ENCODE measurements at regions not wholly inside any gene's neighbourhood (a gene's known extent, or its start where the extent isn't known, plus 50 kb on each side); places are given as distances from the start of the nearest gene placed in this dataset.

GRCh38 chr20:2227861-2228260 lies 67.9 kb upstream of the TGM3 start:
- Histone ChIP-seq H3K9me1 (ENCODE audit: control insufficient read depth, extremely low read depth, insufficient read depth, low read length) (no peaks in the 10 kb centered on the region), H3K27me3 (ENCODE audit: control insufficient read depth, extremely low read depth, insufficient read depth, low read length) (no peaks in the 10 kb centered on the region), H3K9ac (ENCODE audit: control insufficient read depth, extremely low read depth, insufficient read depth, low read length) (no peak overlapping the region), H3K9me3 (ENCODE audit: control insufficient read depth, low read depth, low read length) (no peaks in the 10 kb centered on the region), H4K20me1 (ENCODE audit: control insufficient read depth, extremely low read depth, insufficient read depth, low read length) (no peaks in the 10 kb centered on the region), H3K4me1 (ENCODE audit: control insufficient read depth, extremely low read depth, insufficient read depth, low read length) (peaks cover 7% of the 10 kb centered on the region), H3K27ac (ENCODE audit: control insufficient read depth, insufficient read depth, low read length) (no peak overlapping the region), H3K4me2 (ENCODE audit: control insufficient read depth, extremely low read depth, insufficient read depth, low read depth, low read length) (no peak overlapping the region), H2AFZ (ENCODE audit: control insufficient read depth, low read length) (no peak overlapping the region), H3K79me2 (ENCODE audit: control insufficient read depth, insufficient read depth, low read length) (no peaks in the 10 kb centered on the region), H3K4me3 (ENCODE audit: control insufficient read depth in 2 of 3, extremely low read depth in 1 of 3, insufficient read depth in 2 of 3, low read depth in 1 of 3, low read length in 3 of 3) (no peak overlapping the region), H3K36me3 (ENCODE audit: control insufficient read depth in 2 of 2, extremely low read depth in 1 of 2, insufficient read depth in 2 of 2, low read length in 2 of 2) (no peaks in the 10 kb centered on the region)
- DNase-seq (ENCODE audit: low read depth, low spot score) (no peak), FAIRE-seq (no peak)
- dilution Hi-C loops (cut with MboI; ENCODE audit: extremely low pct_ligation_motif_present, low sequenced_read_pairs): no loop called here
- TF ChIP-seq CTCF (optimal IDR thresholded peaks at IDR 0.05 in 1 of 3, IDR thresholded peaks at IDR 0.05 in 1 of 3, conservative IDR thresholded peaks at IDR 0.05 in 1 of 3; ENCODE audit: extremely low read depth in 1 of 3, insufficient read depth in 2 of 3, low read length in 3 of 3) (no peak), EZH2 (IDR thresholded peaks at IDR 0.05; ENCODE audit: low read length) (no peak)

DNA sequence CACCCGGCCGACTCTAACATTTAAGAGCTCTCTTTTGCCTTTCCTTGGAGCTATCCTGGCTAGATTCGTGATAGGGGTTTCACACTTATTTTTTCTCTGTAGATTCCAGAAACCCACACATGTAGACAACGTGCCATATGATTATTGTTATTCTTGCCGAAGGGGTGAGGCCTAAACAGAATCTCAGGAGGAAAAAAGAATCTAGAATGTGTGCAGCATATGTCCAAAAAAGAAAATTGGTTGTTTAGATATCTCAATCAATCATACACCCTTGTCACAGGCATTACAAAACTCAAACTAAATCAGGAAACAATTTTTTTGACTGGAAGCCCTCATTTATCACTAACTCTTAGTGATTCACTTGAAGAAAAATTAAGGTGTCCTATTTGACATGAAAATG lies 66.9 kb upstream of the TGM3 start:
- Histone ChIP-seq H3K27me3 (ENCODE audit: control insufficient read depth, extremely low read depth, insufficient read depth, low read length) (no peaks in the 10 kb centered on the region), H3K79me2 (ENCODE audit: control insufficient read depth, insufficient read depth, low read length) (no peaks in the 10 kb centered on the region), H3K9me1 (ENCODE audit: control insufficient read depth, extremely low read depth, insufficient read depth, low read length) (no peaks in the 10 kb centered on the region), H3K36me3 (ENCODE audit: control insufficient read depth in 2 of 2, extremely low read depth in 1 of 2, insufficient read depth in 2 of 2, low read length in 2 of 2) (no peaks in the 10 kb centered on the region), H4K20me1 (ENCODE audit: control insufficient read depth, extremely low read depth, insufficient read depth, low read length) (no peaks in the 10 kb centered on the region), H2AFZ (ENCODE audit: control insufficient read depth, low read length) (no peak overlapping the region), H3K4me3 (ENCODE audit: control insufficient read depth in 2 of 3, extremely low read depth in 1 of 3, insufficient read depth in 2 of 3, low read depth in 1 of 3, low read length in 3 of 3) (no peak overlapping the region), H3K4me1 (ENCODE audit: control insufficient read depth, extremely low read depth, insufficient read depth, low read length) (peaks cover 7% of the 10 kb centered on the region), H3K27ac (ENCODE audit: control insufficient read depth, insufficient read depth, low read length) (no peak overlapping the region), H3K4me2 (ENCODE audit: control insufficient read depth, extremely low read depth, insufficient read depth, low read depth, low read length) (no peak overlapping the region), H3K9me3 (ENCODE audit: control insufficient read depth, low read depth, low read length) (no peaks in the 10 kb centered on the region), H3K9ac (ENCODE audit: control insufficient read depth, extremely low read depth, insufficient read depth, low read length) (no peak overlapping the region)
- dilution Hi-C loops (cut with MboI; ENCODE audit: extremely low pct_ligation_motif_present, low sequenced_read_pairs): no loop called here
- FAIRE-seq (no peak), DNase-seq (ENCODE audit: low read depth, low spot score) (no peak)
- no peak for TF ChIP-seq EZH2 (IDR thresholded peaks at IDR 0.05; ENCODE audit: low read length)

DNA sequence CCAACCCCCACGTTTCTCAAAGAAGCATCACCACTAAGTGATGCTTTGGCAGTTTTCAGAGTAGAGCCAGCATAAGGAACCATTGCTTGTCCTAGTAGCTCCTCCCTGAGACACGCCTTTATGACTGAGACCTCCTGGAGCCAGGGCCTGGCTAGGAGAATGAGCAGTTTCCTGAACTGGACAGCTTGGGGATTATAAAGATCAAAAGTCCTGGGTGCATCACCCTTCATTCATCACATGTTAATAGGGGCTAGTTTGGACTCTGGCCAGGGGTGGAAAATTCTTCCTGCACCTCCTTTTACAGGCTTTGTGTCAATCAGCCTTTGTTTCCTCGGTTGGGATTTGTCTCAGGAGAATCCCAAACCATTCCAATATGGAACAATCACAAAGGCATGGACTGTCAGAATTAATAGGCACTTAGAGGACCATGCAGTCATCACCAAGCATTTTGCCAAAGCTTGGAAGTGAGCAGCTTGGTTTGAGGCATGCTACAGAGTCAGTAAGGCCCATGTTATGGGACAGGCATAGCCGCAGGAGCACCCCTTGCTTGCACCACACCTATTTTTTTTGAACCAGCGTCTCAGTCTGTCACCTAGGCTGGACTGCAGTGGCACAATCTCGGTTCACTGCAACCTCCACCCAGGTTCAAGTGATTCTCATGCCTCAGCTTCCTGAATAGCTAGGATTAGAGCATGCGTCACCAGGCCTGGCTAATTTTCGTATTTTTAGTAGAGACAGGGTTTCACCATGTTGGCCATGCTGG lies 64.9 kb upstream of the TGM3 start:
- no peak overlapping the region for H3K27ac ChIP-seq (ENCODE audit: control insufficient read depth, insufficient read depth, low read length)

More for the DNA sequence above, 64.9 kb upstream of the TGM3 start:
- no peaks in the 10 kb centered on the region for H4K20me1 ChIP-seq (ENCODE audit: control insufficient read depth, extremely low read depth, insufficient read depth, low read length)
- no peak overlapping the region for H2AFZ ChIP-seq (ENCODE audit: control insufficient read depth, low read length)
- H3K27me3 ChIP-seq (ENCODE audit: control insufficient read depth, extremely low read depth, insufficient read depth, low read length): no peaks in the 10 kb centered on the region
- peaks cover 8% of the 10 kb centered on the region for H3K4me1 ChIP-seq (ENCODE audit: control insufficient read depth, extremely low read depth, insufficient read depth, low read length)
- H3K9me3 ChIP-seq (ENCODE audit: control insufficient read depth, low read depth, low read length): no peaks in the 10 kb centered on the region
- TF ChIP-seq CTCF (optimal IDR thresholded peaks at IDR 0.05 in 1 of 3, IDR thresholded peaks at IDR 0.05 in 1 of 3, conservative IDR thresholded peaks at IDR 0.05 in 1 of 3; ENCODE audit: extremely low read depth in 1 of 3, insufficient read depth in 2 of 3, low read length in 3 of 3) (no peak), EZH2 (IDR thresholded peaks at IDR 0.05; ENCODE audit: low read length) (no peak)
- DNase-seq (ENCODE audit: low read depth, low spot score) (no peak), FAIRE-seq (no peak)
- no peak overlapping the region for H3K9ac ChIP-seq (ENCODE audit: control insufficient read depth, extremely low read depth, insufficient read depth, low read length)
- H3K79me2 ChIP-seq (ENCODE audit: control insufficient read depth, insufficient read depth, low read length): no peaks in the 10 kb centered on the region
- no peak overlapping the region for H3K4me2 ChIP-seq (ENCODE audit: control insufficient read depth, extremely low read depth, insufficient read depth, low read depth, low read length)
- H3K36me3 ChIP-seq (ENCODE audit: control insufficient read depth in 2 of 2, extremely low read depth in 1 of 2, insufficient read depth in 2 of 2, low read length in 2 of 2): no peaks in the 10 kb centered on the region
- no peaks in the 10 kb centered on the region for H3K9me1 ChIP-seq (ENCODE audit: control insufficient read depth, extremely low read depth, insufficient read depth, low read length)
- H3K4me3 ChIP-seq (ENCODE audit: control insufficient read depth in 2 of 3, extremely low read depth in 1 of 3, insufficient read depth in 2 of 3, low read depth in 1 of 3, low read length in 3 of 3): no peak overlapping the region
- dilution Hi-C loops (cut with MboI; ENCODE audit: extremely low pct_ligation_motif_present, low sequenced_read_pairs): no loop called here

Data from keratinocyte (primary cell).